Panc1 (cell line): ENCODE measurements at regions not wholly inside any gene's neighbourhood (a gene's known extent, or its start where the extent isn't known, plus 50 kb on each side); places are given as distances from the start of the nearest gene placed in this dataset.

Source experiments
- CTCF ChIP-seq: fragments of 450-650 bp; IDR thresholded peaks from 2 replicates; pipeline ENCODE4 v1.5.1; 2017; ENCODE audit warnings: mild to moderate bottlenecking
- POLR2AphosphoS5 ChIP-seq: IDR thresholded peaks from 2 replicates; pipeline ENCODE4 v1.6.1; 2012; ENCODE audit warnings: mild to moderate bottlenecking, low read depth, low read length, moderate library complexity
- REST ChIP-seq, 2 experiments: IDR thresholded peaks; 2 replicates each; pipeline ENCODE4 v1.6.1; 2011 to 2012; ENCODE audit warnings: low read depth in 2 of 2, control low read depth in 1 of 2, low read length in 1 of 2, mild to moderate bottlenecking in 1 of 2, moderate library complexity in 1 of 2; ENCODE audit not compliant: insufficient read depth in 1 of 2
- SIN3A ChIP-seq: IDR thresholded peaks from 2 replicates; pipeline ENCODE4 v1.6.1; 2012; ENCODE audit warnings: low read depth, mild to moderate bottlenecking, low read length, moderate library complexity, borderline replicate concordance; ENCODE audit not compliant: insufficient read depth
- TCF7L2 ChIP-seq: IDR thresholded peaks from 2 replicates; pipeline ENCODE4 v1.6.1; 2011; ENCODE audit warnings: mild to moderate bottlenecking, low read depth, low read length, inconsistent platforms

GRCh38 chr4:74545448-74545847 is 100.5 kb downstream of the AREG start:
- TF ChIP-seq CTCF (no peak), POLR2AphosphoS5 (no peak), SIN3A (no peak), REST (IDR thresholded peaks at IDR 0.05; ENCODE audit: insufficient read depth in 1 of 2, low read depth in 2 of 2, low read length in 1 of 2) (no peak), TCF7L2 (no peak)
